ENCODE measurements at regions not wholly inside any gene's neighbourhood (a gene's known extent, or its start where the extent isn't known, plus 50 kb on each side); places are given as distances from the start of the nearest gene placed in this dataset.

- 84 to 88% methylated on average over 3 of the region's 3 CpGs for WGBS, 2 donors
- intact Hi-C loops (cut with DNase I; ENCODE audit: low total_unique reads), result no loop called here
- DNase-seq (ENCODE audit: low spot score in 2 of 2), result no peak
Observed at GRCh38 chr19:31616031-31616430, 266.8 kb upstream of the TSHZ3 start.

DNA sequence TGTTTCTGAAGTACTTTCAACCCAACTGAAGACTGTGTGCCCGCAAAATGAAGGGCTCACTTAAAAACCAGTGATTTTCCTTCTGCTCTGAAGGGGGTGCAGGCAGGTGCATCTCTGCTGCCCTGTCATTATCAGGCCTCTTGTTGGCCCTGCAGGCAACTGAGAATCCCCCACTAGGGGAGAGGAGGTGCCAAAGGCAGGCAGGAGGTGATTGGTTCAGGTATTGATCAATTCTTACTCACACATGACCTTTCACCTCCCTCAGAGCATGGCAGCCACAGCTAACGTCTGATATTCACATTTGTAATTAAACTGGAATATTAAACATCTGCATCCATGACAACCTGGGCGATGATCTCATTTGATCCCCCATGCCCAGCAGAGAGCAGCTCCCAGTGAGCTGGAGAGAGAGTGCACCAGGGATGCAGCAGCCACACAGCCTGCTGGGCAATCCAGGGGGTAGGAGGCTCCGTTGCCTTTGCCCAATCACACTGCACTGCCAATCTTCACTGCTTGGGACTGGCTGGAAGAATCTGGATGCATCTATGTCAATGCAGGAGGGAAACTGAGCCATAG lies 267.9 kb upstream of the TSHZ3 start:
- no peak overlapping the region for H3K4me3 ChIP-seq (ENCODE audit: low read depth, poor library complexity, severe bottlenecking)
- no peak for DNase-seq (ENCODE audit: low spot score in 2 of 2)
- TF ChIP-seq CTCF (IDR thresholded peaks at IDR 0.05) (no peak), POLR2A (IDR thresholded peaks at IDR 0.05) (no peak)
- intact Hi-C loops (cut with DNase I; ENCODE audit: low total_unique reads), result no loop called here
- WGBS, 2 donors, result 68 to 81% methylated on average over 4 of the region's 4 CpGs

More at GRCh38 chr19:31616031-31616430, 266.8 kb upstream of the TSHZ3 start:
- no peak overlapping the region for H3K4me3 ChIP-seq (ENCODE audit: low read depth, poor library complexity, severe bottlenecking)
- TF ChIP-seq CTCF (IDR thresholded peaks at IDR 0.05), result no peak
- TF ChIP-seq POLR2A (IDR thresholded peaks at IDR 0.05), result no peak

DNA sequence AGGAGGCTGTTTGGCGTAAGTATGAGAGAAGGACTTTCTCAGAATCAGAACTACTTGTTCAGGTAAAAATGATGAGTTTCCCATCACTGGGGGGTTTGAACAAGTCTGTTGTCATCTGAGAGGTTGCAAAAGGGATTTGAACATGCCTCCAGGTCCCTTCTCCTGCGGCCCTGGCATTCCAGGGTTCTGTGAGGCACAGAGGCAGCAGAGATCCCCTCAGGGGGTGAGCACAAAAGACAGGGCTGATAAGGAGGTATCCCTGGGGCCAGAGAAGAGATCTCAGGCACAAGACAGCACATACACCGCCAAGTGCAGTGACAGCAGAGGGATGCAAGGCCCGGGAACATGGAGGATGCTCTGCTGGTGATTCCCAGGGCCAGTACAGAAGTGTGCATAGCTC lies 275.8 kb upstream of the TSHZ3 start:
- WGBS, 2 donors, result 73% methylated on average over 4 of the region's 4 CpGs
- H3K4me3 ChIP-seq (ENCODE audit: low read depth, poor library complexity, severe bottlenecking), result no peak overlapping the region
- TF ChIP-seq POLR2A (IDR thresholded peaks at IDR 0.05) (no peak), CTCF (IDR thresholded peaks at IDR 0.05) (no peak)
- DNase-seq (ENCODE audit: low spot score in 2 of 2), result peak in 1 of 2 donors; percentile 52
- intact Hi-C loops (cut with DNase I; ENCODE audit: low total_unique reads), result no loop called here

DNA sequence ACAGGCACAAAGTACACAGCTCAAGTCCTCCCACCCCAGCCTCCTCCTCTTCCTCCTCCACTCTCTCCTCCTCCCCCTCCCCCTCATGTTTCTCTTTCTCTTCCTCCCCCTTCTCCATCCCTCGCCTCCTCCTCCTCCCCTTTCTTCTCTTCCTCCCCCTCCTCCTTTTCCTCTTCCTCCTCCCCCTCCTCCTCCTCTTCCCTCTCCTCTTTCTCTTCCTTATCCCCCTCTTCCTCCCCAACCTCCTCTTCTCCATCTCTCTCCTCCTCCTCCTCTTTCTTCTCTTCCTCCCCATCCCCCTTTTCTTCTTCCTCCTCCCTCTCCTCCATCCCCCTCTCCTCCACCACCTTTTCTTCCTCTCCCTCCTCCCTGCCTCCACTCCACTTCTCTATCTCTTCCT lies 276.3 kb upstream of the TSHZ3 start:
- WGBS, 2 donors, result 64% methylated on average over 1 of the region's 1 CpG
- intact Hi-C loops (cut with DNase I; ENCODE audit: low total_unique reads), result no loop called here
- H3K4me3 ChIP-seq (ENCODE audit: low read depth, poor library complexity, severe bottlenecking), result no peak overlapping the region
- no peak for DNase-seq (ENCODE audit: low spot score in 2 of 2)
- TF ChIP-seq CTCF (IDR thresholded peaks at IDR 0.05), result no peak
- TF ChIP-seq POLR2A (IDR thresholded peaks at IDR 0.05), result no peak

- H3K4me3 ChIP-seq (ENCODE audit: low read depth, poor library complexity, severe bottlenecking), result no peak overlapping the region
- DNase-seq (ENCODE audit: low spot score in 2 of 2), result peak in 1 of 2 donors; percentile 56
- intact Hi-C loops (cut with DNase I; ENCODE audit: low total_unique reads), result no loop called here
- TF ChIP-seq CTCF (IDR thresholded peaks at IDR 0.05), result no peak
- TF ChIP-seq POLR2A (IDR thresholded peaks at IDR 0.05), result no peak
- 89 to 92% methylated on average over 5 of the region's 5 CpGs for WGBS, 2 donors
Observed at GRCh38 chr19:31626941-31627340, 277.7 kb upstream of the TSHZ3 start.
